ENCODE measurements at regions not wholly inside any gene's neighbourhood (a gene's known extent, or its start where the extent isn't known, plus 50 kb on each side); places are given as distances from the start of the nearest gene placed in this dataset.
"Not testable (repeated sequence)": the region's sequence is repeated elsewhere in the genome, so short reads cannot be mapped to it uniquely, and the experiment has no call there.

DNA sequence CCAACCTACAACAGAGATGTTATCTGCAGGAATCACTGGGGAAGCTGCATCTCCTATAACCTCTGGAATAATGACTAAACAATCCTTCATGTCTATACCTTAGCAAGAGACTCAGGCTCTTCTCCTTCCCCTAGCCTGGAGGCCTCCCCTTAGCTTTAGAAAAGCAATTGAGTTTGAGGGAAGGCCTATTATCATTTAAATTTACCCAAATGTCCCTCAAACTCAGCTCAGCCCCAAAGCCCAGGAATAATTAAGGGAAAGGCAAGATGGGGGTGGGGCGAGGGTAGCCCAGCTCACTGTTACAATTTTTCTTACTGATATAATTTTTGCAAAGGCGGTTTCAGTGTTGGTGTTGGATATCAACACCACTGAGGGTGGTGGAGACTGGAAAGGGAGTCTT is 151.4 kb upstream of the EEA1 start:
- no peak for DNase-seq (ENCODE audit: low read depth in 2 of 2)

GRCh38 chr12:93080994-93081809 is 152.1 kb upstream of the EEA1 start:
- DNase-seq (ENCODE audit: low read depth in 2 of 2): no peak

GRCh38 chr12:93081810-93082165 is 152.7 kb upstream of the EEA1 start:
- DNase-seq (ENCODE audit: low read depth in 2 of 2): no peak

- no peak for DNase-seq (ENCODE audit: low read depth in 2 of 2)
Observed at GRCh38 chr12:93085383-93086287, 156.5 kb upstream of the EEA1 start.

- no peak for DNase-seq (ENCODE audit: low read depth in 2 of 2)
Observed at GRCh38 chr12:93086288-93086727, 157.2 kb upstream of the EEA1 start.

DNA sequence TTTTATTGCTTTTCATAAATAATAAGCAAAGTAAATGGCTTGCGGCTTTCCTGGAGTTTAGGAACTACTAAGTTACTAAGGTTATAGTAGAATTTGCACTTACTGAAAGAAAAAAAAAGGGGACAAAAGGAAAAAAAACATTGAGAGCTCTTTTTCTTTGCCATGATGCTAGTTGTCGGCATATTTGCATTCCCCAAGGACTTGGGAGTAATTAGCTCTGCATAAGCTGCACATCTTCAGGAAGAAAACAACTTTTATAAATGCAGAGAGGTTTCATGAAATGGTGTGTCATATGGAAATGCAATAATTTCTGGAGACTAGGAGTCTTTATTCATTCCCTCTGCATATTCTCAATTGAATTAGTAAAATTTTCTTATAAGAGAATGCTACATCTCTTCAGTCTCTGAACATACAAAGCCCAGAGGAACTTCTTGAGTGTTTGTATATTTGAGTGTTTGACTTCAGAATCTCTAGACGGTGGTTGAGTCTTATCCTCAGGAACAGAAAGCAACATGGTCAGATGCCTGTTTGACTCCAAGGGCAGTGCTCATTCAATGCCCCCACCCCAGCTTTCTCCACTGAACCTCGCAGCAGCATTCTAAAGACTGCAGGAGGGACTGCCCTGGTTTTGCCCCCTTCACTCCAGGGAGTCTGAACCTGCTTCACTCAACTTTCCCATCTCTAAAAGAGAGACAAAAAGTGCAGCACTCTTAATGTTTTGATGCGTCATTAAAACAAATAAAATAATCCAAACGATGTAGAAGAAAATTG is 158.9 kb upstream of the EEA1 start:
- no peak for DNase-seq (ENCODE audit: low read depth in 2 of 2)

DNA sequence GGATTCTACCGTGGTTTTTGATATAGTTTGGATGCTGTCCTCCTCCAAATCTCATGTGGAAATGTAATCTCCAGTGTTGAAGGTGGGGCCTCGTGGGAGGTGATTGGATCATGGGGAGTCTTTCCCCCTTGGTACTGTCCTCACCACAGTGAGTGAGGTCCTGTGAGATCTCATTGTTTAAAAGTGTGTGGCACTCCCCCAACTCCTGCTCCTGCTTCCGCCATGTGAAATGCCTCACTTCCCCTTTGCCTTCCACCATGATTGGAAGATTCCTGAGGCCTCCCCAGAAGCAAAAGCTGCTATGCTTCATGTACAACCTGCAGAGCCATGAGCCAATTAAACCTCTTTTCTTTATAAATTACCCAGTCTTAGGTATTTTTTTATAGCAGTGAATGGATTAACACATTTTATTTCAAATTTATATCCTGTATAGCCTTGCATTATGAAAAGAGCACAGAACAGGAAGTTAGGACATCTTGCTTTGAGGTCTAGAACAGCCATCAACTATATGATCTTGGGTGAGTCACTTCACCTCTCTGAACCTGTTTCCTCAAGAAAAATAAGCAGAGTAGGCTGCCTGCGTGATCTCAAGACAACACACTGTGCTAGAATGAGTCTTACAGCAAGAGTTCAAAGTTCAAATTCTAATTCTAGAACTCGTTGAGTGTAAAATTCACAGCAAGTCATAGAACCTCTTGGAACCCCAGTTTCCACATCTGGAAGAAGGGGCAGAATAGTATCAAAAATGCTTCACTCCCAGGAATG is 160.9 kb upstream of the EEA1 start:
- DNase-seq (ENCODE audit: low read depth in 2 of 2): no peak

DNA sequence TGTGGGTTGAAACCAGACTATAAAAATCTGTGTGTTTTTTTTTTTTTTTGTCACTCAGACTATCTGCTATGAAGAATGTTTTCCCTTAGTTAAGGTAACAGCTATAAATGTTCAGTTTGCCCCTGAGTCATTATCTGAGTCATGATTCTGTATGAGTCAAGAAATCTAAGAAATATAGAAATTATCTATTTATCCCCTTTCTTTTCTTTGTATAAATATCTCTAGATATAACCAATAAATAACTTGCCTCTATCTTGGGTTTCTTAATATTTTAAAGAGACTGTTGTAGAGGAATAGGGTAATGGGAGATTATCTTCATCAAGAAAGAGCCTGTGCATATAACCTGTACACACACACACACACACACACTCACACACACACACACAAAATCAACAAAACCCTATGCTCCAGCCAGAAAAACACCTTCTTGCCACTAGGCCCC is 161.7 kb upstream of the EEA1 start:
- no peak for DNase-seq (ENCODE audit: low read depth in 2 of 2)

DNA sequence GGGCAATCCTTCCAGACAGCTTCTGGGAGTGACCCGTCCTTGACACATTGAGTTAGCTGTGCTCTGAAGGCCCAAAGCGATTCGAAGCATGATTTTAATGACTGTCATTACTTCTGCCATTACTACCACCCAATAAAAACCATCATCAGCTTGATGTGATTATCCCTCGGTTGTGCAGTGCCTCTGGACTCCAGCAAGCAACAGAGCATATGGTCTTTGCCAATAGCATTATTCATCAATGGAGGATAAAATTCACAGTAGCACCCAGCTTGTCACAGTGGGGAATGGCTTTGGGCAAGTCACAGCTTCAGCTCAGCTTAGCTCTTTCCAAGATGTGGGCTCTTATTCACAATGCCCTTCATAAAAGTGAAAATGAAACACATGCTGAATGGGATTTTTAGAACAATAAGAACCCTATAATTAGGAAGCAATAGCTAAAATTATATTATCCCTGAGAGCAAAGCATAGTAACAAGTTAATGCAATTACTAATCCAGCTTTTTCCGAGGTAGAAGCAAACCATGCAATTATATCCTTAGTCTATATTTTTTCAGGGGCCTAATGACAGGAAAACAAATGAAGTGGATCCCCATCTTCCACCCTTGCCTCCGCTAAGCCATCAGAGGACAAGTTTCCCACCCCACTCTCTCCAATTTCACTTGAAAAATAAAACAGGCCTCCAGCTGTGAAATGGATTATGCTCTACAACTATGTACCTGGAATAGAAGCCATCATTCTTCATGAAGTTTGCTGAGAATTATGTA is 163.0 kb upstream of the EEA1 start:
- no peak for DNase-seq (ENCODE audit: low read depth in 2 of 2)

- no peak for DNase-seq (ENCODE audit: low read depth in 2 of 2)
Observed at GRCh38 chr12:93092649-93092945, 163.5 kb upstream of the EEA1 start.

- no peak for DNase-seq (ENCODE audit: low read depth in 2 of 2)
Observed at GRCh38 chr12:93093243-93093642, 164.1 kb upstream of the EEA1 start.

DNA sequence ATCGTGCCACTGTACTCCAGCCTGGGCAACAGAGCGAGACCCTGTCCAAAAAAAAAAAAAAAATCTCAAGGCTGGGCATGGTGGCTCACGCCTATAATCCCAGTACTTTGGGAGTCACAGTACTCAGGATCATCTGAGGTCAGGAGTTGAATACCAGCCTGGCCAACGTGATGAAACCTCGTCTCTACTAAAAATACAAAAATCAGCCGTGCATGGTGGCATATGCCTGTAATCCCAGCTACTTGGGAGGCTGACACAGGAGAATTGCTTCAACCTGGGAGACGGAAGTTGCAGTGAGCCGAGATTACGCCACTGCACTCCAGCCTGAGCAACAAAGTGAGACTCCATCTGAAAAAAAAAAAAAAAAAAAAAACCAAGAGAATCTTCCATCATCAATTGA is 165.1 kb upstream of the EEA1 start:
- DNase-seq (ENCODE audit: low read depth in 2 of 2): not testable (repeated sequence)

DNA sequence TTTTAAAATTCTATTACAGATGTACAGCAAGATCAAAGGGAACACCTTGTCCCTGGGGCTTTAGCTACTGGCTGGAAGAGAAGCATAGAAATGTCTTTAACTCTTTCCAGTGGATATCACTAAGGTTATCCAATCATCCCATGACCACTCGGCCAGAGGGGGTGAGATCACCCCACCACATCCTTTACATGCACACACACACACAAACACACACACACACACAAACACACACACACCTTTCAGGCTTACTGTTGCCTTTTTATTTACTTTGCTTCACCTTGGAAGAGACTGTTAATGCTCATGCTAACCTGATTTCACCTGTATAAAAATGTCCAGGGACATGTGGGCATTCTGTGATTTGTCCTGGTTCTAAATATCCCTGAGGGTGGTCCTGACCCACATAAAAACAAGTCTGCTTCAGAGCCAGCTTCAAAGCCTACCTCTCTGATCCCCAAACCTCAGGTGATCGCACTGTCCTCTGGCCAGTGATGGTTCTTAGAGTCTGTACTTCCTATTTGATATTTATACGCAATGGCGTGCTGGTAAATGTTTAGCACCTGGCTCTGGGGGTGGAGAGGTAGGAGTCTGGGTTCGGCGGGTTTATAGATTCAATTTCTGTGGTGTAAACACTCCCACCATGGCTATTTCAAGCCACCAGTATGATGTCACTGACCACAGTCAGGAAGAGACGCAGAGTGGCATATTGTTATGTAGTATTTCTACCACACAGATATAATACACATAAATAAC is 166.1 kb upstream of the EEA1 start:
- no peak for DNase-seq (ENCODE audit: low read depth in 2 of 2)

GRCh38 chr12:93097417-93097816 is 168.3 kb upstream of the EEA1 start:
- no peak for DNase-seq (ENCODE audit: low read depth in 2 of 2)

DNA sequence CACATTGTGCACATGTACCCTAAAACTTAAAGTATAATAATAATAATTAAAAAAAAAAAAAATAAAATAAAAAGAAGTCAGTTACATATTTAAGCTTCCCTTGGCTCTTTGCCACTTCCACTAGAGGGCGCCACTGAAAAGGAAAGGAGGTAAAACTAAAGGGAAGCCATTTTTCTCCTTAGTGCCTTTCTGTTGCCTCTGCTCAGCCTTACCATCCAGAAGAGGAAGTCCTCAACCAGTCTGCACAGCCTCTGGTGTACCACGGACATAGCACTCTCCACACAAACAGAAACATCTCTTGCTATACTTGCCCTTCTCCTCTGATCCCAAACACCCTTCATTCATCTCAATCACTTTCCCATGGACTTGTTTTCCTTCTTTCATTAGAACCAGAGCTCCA is 169.0 kb upstream of the EEA1 start:
- peak; percentile 18 to 70 for DNase-seq (ENCODE audit: low read depth in 2 of 2)

- no peak for DNase-seq (ENCODE audit: low read depth in 2 of 2)
Observed at GRCh38 chr12:93099792-93100191, 170.7 kb upstream of the EEA1 start.

- no peak for DNase-seq (ENCODE audit: low read depth in 2 of 2)
Observed at GRCh38 chr12:93100610-93101009, 171.5 kb upstream of the EEA1 start.

DNA sequence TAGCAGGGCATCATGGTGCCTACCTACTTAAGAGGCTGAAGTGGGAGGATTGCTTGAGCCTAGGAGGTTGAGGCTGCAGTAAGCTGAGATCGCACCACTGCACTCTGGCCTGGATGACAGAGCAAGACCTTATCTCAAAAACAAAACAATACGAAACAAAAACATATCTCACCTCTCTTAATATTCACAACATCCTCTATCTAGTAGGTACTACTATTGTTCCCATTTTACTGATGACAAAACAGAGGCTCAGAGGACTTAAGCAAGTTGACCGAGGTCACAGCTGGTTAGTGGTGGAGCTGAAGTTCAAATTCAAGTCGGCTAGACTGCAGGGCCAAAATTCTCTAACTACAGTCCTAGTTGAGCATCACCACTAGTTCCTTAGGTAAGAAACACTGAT is 172.3 kb upstream of the EEA1 start:
- no peak for DNase-seq (ENCODE audit: low read depth in 2 of 2)

- DNase-seq (ENCODE audit: low read depth in 2 of 2): no peak
Observed at GRCh38 chr12:93102312-93102711, 173.2 kb upstream of the EEA1 start.

DNA sequence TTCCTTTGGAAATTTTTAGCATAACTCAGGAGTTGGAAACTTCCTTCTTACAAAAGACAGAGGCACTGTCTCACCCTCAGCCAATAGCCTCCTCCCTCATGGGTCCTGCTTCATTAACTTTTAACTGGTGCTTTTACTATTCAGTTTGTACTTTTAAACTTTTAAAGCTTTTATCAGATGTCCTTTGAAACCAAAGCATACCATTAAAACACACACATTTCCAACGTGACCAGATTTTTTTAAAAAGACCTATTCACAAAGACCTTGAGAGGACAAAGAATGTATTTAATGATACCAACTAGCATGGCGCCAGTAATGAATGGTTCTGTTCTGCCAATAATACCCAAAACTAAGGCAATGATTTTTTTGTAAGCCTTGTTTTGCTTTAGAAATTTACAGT is 173.6 kb upstream of the EEA1 start:
- no peak for DNase-seq (ENCODE audit: low read depth in 2 of 2)

Measured in stimulated activated CD4-positive, alpha-beta T cell treated with anti-CD3 and anti-CD28 coated beads, Interleukin-12 subunit alpha, Interleukin-12 subunit beta, amount 100 ng/mL, for 24 hours (primary cell).